ENCODE measurements at regions not wholly inside any gene's neighbourhood (a gene's known extent, or its start where the extent isn't known, plus 50 kb on each side); places are given as distances from the start of the nearest gene placed in this dataset.
"Not testable (repeated sequence)": the region's sequence is repeated elsewhere in the genome, so short reads cannot be mapped to it uniquely, and the experiment has no call there.

- no peak overlapping the region for H3K4me3 ChIP-seq (ENCODE audit: low read depth, low read length)
- TF ChIP-seq CTCF (IDR thresholded peaks at IDR 0.05; ENCODE audit: control insufficient read depth, extremely low read depth, insufficient read depth), result no peak
- no peak for DNase-seq (ENCODE audit: low read depth)
Measured at GRCh38 chr16:59545721-59546120, 811.6 kb upstream of the GOT2 start.

GRCh38 chr16:59543641-59544040, 809.5 kb upstream of the GOT2 start:
- no peak for DNase-seq (ENCODE audit: low read depth)
- H3K4me3 ChIP-seq (ENCODE audit: low read depth, low read length), result no peak overlapping the region
- TF ChIP-seq CTCF (IDR thresholded peaks at IDR 0.05; ENCODE audit: control insufficient read depth, extremely low read depth, insufficient read depth), result no peak

- no peak for DNase-seq (ENCODE audit: low read depth)
- no peak for TF ChIP-seq CTCF (IDR thresholded peaks at IDR 0.05; ENCODE audit: control insufficient read depth, extremely low read depth, insufficient read depth)
- no peak overlapping the region for H3K4me3 ChIP-seq (ENCODE audit: low read depth, low read length)
Measured at GRCh38 chr16:59540621-59541020, 806.5 kb upstream of the GOT2 start.

- TF ChIP-seq CTCF (IDR thresholded peaks at IDR 0.05; ENCODE audit: control insufficient read depth, extremely low read depth, insufficient read depth), result no peak
- no peak overlapping the region for H3K4me3 ChIP-seq (ENCODE audit: low read depth, low read length)
- no peak for DNase-seq (ENCODE audit: low read depth)
Measured at GRCh38 chr16:59535298-59535697, 801.2 kb upstream of the GOT2 start.

- no peak for DNase-seq (ENCODE audit: low read depth)
- H3K4me3 ChIP-seq (ENCODE audit: low read depth, low read length), result no peak overlapping the region
- no peak for TF ChIP-seq CTCF (IDR thresholded peaks at IDR 0.05; ENCODE audit: control insufficient read depth, extremely low read depth, insufficient read depth)
Measured at GRCh38 chr16:59527206-59527997, 793.3 kb upstream of the GOT2 start.

GRCh38 chr16:59522826-59523225, 788.7 kb upstream of the GOT2 start:
- no peak for TF ChIP-seq CTCF (IDR thresholded peaks at IDR 0.05; ENCODE audit: control insufficient read depth, extremely low read depth, insufficient read depth)
- no peak for DNase-seq (ENCODE audit: low read depth)
- H3K4me3 ChIP-seq (ENCODE audit: low read depth, low read length), result no peak overlapping the region

- DNase-seq (ENCODE audit: low read depth); H3K4me3 ChIP-seq (ENCODE audit: low read depth, low read length): not testable (repeated sequence)
Measured at GRCh38 chr16:59518721-59519120, 784.6 kb upstream of the GOT2 start.

Measured in LNCaP clone FGC (cell line).